Mucosa of rectum (tissue), 2 donors: ENCODE measurements at regions not wholly inside any gene's neighbourhood (a gene's known extent, or its start where the extent isn't known, plus 50 kb on each side); places are given as distances from the start of the nearest gene placed in this dataset.

ENCODE experiments used
- H3K27ac ChIP-seq, 2 donors: one replicate each; pipeline ENCODE4 v1.7.0; 2013; ENCODE audit warnings: inconsistent platforms in 2 of 2, low read depth in 2 of 2, low read length in 2 of 2
- H3K27me3 ChIP-seq, 2 donors: one replicate each; pipeline ENCODE4 v1.7.0; 2013; ENCODE audit warnings: low read length in 2 of 2; ENCODE audit not compliant: control insufficient read depth in 2 of 2, insufficient read depth in 2 of 2
- H3K36me3 ChIP-seq, 2 donors: one replicate each; pipeline ENCODE4 v1.7.0; 2013; ENCODE audit warnings: low read length in 2 of 2; ENCODE audit not compliant: control insufficient read depth in 2 of 2, insufficient read depth in 2 of 2
- H3K4me1 ChIP-seq, 2 donors: one replicate each; pipeline ENCODE4 v1.7.0; 2013; ENCODE audit warnings: low read length in 2 of 2, mild to moderate bottlenecking in 1 of 2; ENCODE audit not compliant: control insufficient read depth in 2 of 2, insufficient read depth in 2 of 2
- H3K4me3 ChIP-seq, 2 donors: one replicate each; pipeline ENCODE4 v1.7.0; 2013; ENCODE audit warnings: low read length in 2 of 2
- H3K9ac ChIP-seq, 2 donors: one replicate each; pipeline ENCODE4 v1.7.0; 2013; ENCODE audit warnings: low read length in 2 of 2, low read depth in 1 of 2, mild to moderate bottlenecking in 1 of 2
- H3K9me3 ChIP-seq, 2 donors: one replicate each; pipeline ENCODE4 v1.7.0; 2013; ENCODE audit warnings: low read length in 2 of 2; ENCODE audit not compliant: control insufficient read depth in 2 of 2
- donor health status: healthy.
- donor health status: Normal muscosa, but diverticular disease.

- Histone ChIP-seq H3K4me1 (no peaks in the 10 kb centered on the region), H3K36me3 (no peaks in the 10 kb centered on the region), H3K9me3 (no peaks in the 10 kb centered on the region), H3K27ac (no peak overlapping the region), H3K9ac (no peak overlapping the region), H3K27me3 (peaks cover 0 to 3% of the 10 kb centered on the region in 2 donors), H3K4me3 (no peak overlapping the region)
Measured at GRCh38 chr13:97866346-97866745, 87.1 kb upstream of the IPO5 start.

GRCh38 chr13:97866751-97867150 lies 86.7 kb upstream of the IPO5 start:
- no peak overlapping the region for H3K27ac ChIP-seq
- no peaks in the 10 kb centered on the region for H3K4me1 ChIP-seq
- H3K9ac ChIP-seq, result no peak overlapping the region
- H3K9me3 ChIP-seq, result no peaks in the 10 kb centered on the region
- no peaks in the 10 kb centered on the region for H3K27me3 ChIP-seq
- no peaks in the 10 kb centered on the region for H3K36me3 ChIP-seq
- H3K4me3 ChIP-seq, result no peak overlapping the region

GRCh38 chr13:97873398-97873797 lies 80.1 kb upstream of the IPO5 start:
- no peaks in the 10 kb centered on the region for H3K4me1 ChIP-seq
- no peak overlapping the region for H3K27ac ChIP-seq

DNA sequence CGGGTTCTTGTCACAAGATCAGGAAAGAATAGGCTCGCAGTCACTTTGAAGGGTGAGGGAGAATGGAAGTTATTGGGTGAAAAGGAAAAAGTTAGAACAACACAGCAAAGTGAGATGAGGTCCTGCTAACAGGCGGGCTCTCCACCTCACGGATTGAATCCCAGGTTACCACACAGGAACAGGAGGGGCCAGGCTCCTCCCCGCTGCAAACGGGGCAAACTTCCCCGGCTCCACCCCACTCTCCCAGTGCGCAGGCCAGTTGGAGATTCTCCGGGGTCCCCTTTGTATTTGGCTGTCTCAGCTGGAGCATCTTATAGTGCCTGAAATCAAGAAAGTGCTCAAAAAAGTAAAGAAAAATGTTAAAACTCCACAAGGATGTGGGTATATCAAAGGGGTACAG lies 78.3 kb upstream of the IPO5 start:
- H3K4me1 ChIP-seq, result no peaks in the 10 kb centered on the region
- H3K4me3 ChIP-seq, result no peak overlapping the region
- no peaks in the 10 kb centered on the region for H3K36me3 ChIP-seq
- H3K9ac ChIP-seq, result no peak overlapping the region
- no peak overlapping the region for H3K27ac ChIP-seq
- peaks cover 0 to 10% of the 10 kb centered on the region in 2 donors for H3K27me3 ChIP-seq
- no peaks in the 10 kb centered on the region for H3K9me3 ChIP-seq

More at GRCh38 chr13:97873398-97873797, 80.1 kb upstream of the IPO5 start:
- Histone ChIP-seq H3K27me3 (peaks cover 0 to 10% of the 10 kb centered on the region in 2 donors), H3K9ac (no peak overlapping the region), H3K4me3 (no peak overlapping the region), H3K36me3 (no peaks in the 10 kb centered on the region), H3K9me3 (no peaks in the 10 kb centered on the region)

DNA sequence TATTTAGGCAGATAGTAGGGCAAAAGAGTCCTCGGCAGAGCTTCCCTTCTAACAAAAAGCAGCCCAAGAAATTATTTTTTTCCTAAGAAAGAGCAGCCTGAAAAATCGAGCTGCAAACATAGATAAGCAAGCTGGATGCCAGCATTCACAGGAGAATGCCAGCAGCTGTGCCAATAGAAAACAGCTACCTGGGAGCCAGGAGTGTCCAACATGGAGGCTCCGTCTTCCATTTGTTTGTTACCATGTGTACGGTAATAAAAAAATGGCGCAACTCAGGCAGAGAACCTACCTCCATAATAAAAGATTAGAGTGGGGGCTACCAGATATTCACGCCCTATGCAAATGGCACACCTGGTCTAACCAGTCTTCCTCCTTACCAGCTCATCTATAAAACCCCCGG lies 77.6 kb upstream of the IPO5 start:
- Histone ChIP-seq H3K9ac (no peak overlapping the region), H3K4me3 (no peak overlapping the region), H3K9me3 (no peaks in the 10 kb centered on the region), H3K36me3 (no peaks in the 10 kb centered on the region), H3K4me1 (no peaks in the 10 kb centered on the region), H3K27me3 (peaks cover 0 to 10% of the 10 kb centered on the region in 2 donors), H3K27ac (no peak overlapping the region)

DNA sequence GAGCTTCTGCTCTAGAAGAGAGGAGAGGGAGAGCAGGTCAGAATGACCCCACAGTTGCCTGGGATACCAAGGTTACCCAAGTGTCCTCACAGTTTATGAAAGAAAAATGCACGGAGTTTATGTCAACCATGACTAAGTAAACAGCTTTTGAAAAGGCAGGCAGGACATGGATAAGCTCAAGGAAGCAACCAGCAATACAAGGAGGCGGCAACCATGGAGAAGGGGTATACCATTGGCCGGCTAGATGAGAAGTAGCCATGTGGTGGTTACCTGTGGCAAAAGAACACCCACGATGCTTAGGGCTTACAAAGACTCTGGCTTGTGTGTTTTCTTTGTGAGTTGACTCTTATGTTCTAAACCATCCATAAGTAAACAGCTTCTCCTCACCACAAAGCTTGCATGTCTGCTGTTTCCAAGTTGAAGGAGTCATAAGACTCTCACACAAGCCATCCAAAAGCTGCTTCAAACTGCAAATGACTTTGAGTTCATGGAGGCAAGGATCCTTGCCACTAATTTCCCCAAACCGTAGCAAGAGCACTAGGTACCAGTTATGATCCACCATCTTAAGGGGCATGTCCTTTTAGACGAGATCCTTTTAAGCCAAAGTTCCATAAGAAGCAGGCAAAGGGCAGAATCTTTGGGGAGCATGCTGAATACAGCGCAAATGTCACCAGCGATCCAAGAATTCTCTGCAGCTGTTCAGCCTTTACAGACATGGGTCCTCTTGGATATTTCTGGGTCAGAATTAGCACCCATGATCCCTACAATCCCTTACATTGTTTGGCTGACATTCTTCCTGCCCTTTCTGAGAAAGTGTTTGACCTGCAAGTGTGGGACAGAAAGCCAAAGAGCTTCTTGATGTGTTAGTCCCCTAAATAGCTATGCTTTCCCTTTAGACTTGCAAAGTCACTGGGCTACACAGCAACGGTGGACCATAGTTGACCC lies 74.8 kb upstream of the IPO5 start:
- no peak overlapping the region for H3K27ac ChIP-seq

DNA sequence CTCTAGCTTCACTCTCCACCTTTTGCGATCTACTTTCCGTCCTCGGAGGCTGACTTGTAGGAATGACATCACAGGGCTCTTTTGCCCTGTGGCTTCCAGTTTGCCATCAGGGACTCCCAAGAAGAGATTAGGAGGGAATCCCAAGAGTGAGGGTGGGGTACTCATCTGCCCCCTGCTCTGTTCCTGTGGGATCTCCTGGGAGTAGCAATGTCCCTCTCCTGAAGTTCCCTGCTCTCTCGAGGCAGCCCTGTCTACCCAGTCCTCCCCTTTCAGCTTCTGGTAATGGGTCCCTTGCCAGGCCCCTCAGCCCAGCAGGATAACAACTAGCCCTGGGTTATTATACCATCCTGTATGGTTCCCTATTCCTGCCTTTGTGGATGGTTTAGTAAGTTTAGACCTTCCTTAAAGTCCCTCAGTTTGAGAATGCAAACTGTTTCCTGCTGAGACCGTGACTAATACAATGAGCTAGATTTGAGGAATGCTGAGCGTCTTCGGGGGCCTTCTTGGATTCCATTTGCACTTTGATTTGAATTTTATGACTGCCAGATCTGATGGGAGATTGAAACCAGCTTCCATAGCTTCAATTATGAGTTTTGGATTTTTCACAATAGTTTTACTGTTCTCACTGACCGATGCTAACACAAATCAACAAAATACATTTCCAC lies 73.7 kb upstream of the IPO5 start:
- no peak overlapping the region for H3K27ac ChIP-seq
- no peaks in the 10 kb centered on the region for H3K4me1 ChIP-seq
- no peak overlapping the region for H3K4me3 ChIP-seq
- no peaks in the 10 kb centered on the region for H3K36me3 ChIP-seq
- no peaks in the 10 kb centered on the region for H3K9me3 ChIP-seq
- no peak overlapping the region for H3K9ac ChIP-seq
- peaks cover 0 to 8% of the 10 kb centered on the region in 2 donors for H3K27me3 ChIP-seq

More for the DNA sequence above, 74.8 kb upstream of the IPO5 start:
- no peaks in the 10 kb centered on the region for H3K9me3 ChIP-seq
- H3K9ac ChIP-seq, result no peak overlapping the region
- no peaks in the 10 kb centered on the region for H3K4me1 ChIP-seq
- no peaks in the 10 kb centered on the region for H3K36me3 ChIP-seq
- H3K4me3 ChIP-seq, result no peak overlapping the region
- peaks cover 0 to 10% of the 10 kb centered on the region in 2 donors for H3K27me3 ChIP-seq

- Histone ChIP-seq H3K4me1 (no peaks in the 10 kb centered on the region), H3K9me3 (no peaks in the 10 kb centered on the region), H3K36me3 (no peaks in the 10 kb centered on the region), H3K9ac (no peak overlapping the region), H3K4me3 (no peak overlapping the region), H3K27me3 (peaks cover 0 to 3% of the 10 kb centered on the region in 2 donors), H3K27ac (no peak overlapping the region)
Measured at GRCh38 chr13:97880311-97880675, 73.2 kb upstream of the IPO5 start.

DNA sequence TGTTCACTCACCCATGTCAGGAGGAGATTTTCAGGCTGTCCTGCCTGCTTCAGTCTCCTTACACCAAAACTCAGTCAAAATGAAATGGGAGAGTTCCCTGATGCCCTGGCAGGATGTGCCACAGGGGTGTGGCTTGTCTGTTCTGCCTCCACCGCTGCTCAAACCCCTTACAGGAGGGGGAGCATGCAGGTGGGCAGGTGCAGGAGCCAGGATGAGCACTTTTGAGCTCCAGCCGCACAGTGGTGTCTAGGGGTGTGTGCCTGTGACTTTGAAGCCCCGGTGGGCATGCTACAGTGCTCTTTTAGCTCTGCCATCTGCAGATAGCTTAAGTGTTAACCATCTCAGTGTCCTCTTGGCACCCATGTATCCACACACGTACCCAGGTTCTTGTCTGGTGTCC lies 71.9 kb upstream of the IPO5 start:
- no peak overlapping the region for H3K4me3 ChIP-seq
- H3K9me3 ChIP-seq, result no peaks in the 10 kb centered on the region
- no peaks in the 10 kb centered on the region for H3K4me1 ChIP-seq
- no peak overlapping the region for H3K27ac ChIP-seq
- no peaks in the 10 kb centered on the region for H3K36me3 ChIP-seq
- H3K27me3 ChIP-seq, result no peaks in the 10 kb centered on the region
- H3K9ac ChIP-seq, result no peak overlapping the region

DNA sequence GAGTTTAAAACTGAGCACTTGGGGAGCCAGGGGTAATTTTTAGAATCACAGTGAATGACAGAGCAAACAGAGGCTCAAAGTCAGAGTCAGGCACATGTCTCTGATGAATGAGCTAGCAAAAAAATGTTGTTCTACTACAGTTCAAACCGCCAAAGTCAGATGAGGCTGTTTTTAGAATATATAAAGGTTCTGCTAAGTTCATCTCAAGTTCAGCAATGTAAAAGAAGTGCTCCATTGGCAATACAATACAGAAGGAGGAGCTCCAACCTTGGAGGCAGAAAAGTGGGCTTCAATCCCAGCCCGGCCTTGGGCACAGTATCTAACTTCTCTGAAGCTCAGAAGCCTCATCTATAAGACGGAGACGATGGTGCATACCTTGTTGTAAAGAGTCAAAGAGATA lies 70.1 kb upstream of the IPO5 start:
- H3K4me1 ChIP-seq, result no peaks in the 10 kb centered on the region
- no peak overlapping the region for H3K27ac ChIP-seq
- H3K27me3 ChIP-seq, result no peaks in the 10 kb centered on the region
- H3K4me3 ChIP-seq, result no peak overlapping the region
- no peak overlapping the region for H3K9ac ChIP-seq
- H3K36me3 ChIP-seq, result no peaks in the 10 kb centered on the region
- H3K9me3 ChIP-seq, result no peaks in the 10 kb centered on the region
